ENCODE measurements at regions not wholly inside any gene's neighbourhood (a gene's known extent, or its start where the extent isn't known, plus 50 kb on each side); places are given as distances from the start of the nearest gene placed in this dataset.
"Not testable (repeated sequence)": the region's sequence is repeated elsewhere in the genome, so short reads cannot be mapped to it uniquely, and the experiment has no call there.

- Histone ChIP-seq H3K4me3 (no peak overlapping the region), H3K9me3 (no peaks in the 10 kb centered on the region), H3K36me3 (no peaks in the 10 kb centered on the region), H3K27me3 (peaks cover 0 to 7% (median 0%) of the 10 kb centered on the region in 3 donors), H3K27ac (no peak overlapping the region), H3K4me1 (no peaks in the 10 kb centered on the region)
- TF ChIP-seq EP300 (IDR thresholded peaks at IDR 0.05) (no peak), POLR2AphosphoS5 (IDR thresholded peaks at IDR 0.05) (no peak), POLR2A (IDR thresholded peaks at IDR 0.05) (no peak)
- TF ChIP-seq, protein P1, sequence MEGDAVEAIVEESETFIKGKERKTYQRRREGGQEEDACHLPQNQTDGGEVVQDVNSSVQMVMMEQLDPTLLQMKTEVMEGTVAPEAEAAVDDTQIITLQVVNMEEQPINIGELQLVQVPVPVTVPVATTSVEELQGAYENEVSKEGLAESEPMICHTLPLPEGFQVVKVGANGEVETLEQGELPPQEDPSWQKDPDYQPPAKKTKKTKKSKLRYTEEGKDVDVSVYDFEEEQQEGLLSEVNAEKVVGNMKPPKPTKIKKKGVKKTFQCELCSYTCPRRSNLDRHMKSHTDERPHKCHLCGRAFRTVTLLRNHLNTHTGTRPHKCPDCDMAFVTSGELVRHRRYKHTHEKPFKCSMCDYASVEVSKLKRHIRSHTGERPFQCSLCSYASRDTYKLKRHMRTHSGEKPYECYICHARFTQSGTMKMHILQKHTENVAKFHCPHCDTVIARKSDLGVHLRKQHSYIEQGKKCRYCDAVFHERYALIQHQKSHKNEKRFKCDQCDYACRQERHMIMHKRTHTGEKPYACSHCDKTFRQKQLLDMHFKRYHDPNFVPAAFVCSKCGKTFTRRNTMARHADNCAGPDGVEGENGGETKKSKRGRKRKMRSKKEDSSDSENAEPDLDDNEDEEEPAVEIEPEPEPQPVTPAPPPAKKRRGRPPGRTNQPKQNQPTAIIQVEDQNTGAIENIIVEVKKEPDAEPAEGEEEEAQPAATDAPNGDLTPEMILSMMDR (IDR thresholded peaks at IDR 0.05): no peak
- DNase-seq: no peak
- WGBS, 5 donors: 50 to 59% (median 56%) methylated on average over 5 of the region's 5 CpGs
- intact Hi-C loops (cut with DNase I; ENCODE audit: low total_unique reads): no loop called here
Measured at GRCh38 chr10:27383595-27384542, 120.2 kb upstream of the RAB18 start.

DNA sequence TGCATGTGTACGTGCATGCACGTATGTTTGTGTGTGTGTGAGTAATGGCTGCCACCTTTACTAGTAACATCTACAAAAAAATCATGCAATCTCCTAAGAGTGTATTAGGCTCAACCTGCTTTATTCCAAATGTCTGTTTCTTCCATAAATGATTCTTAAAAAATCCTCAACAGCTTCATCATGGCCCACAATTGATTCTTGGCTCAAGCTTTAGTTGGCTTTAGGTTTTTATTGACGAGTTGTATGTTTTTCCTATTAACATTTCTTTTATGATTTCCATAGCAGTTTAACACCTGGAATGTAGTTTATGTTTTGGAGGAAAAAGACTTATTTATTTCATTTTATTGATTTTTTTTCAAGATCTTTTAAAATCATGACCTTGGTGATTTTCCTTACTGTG, 121.9 kb upstream of the RAB18 start:
- Histone ChIP-seq H3K9me3 (no peaks in the 10 kb centered on the region), H3K4me1 (no peaks in the 10 kb centered on the region), H3K27me3 (peaks cover 0 to 7% (median 0%) of the 10 kb centered on the region in 3 donors), H3K27ac (no peak overlapping the region), H3K36me3 (no peaks in the 10 kb centered on the region), H3K4me3 (no peak overlapping the region)
- 71 to 82% (median 80%) methylated on average over 3 of the region's 3 CpGs for WGBS, 5 donors
- DNase-seq: no peak
- TF ChIP-seq, protein P1 (IDR thresholded peaks at IDR 0.05): no peak
- TF ChIP-seq POLR2AphosphoS5 (IDR thresholded peaks at IDR 0.05) (no peak), POLR2A (IDR thresholded peaks at IDR 0.05) (no peak), EP300 (IDR thresholded peaks at IDR 0.05) (no peak)
- intact Hi-C loops (cut with DNase I; ENCODE audit: low total_unique reads): no loop called here

DNA sequence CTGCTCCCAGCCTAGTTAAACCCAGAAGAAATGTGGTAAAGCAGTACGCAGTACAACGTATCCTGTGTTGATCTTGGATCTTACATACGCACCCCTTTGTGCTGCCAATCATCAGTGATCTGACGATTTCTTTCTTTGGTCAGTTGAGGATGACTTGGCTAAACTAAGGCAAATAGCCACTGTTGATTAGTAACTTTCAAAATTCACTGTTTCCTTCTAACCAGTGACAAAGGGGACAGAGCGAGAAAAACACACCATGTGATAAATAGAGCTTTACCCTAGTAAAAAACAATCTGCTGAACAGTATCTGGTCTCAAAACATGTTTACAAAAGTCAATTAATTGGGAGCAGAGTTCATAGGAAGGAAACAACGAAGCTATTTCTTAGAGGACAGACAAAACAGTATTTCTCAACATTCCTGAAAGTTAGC, 123.2 kb upstream of the RAB18 start:
- no peaks in the 10 kb centered on the region for H3K4me1 ChIP-seq
- no peak for DNase-seq
- 43 to 62% (median 57%) methylated on average over 6 of the region's 6 CpGs for WGBS, 5 donors
- H3K36me3 ChIP-seq: no peaks in the 10 kb centered on the region
- no peak overlapping the region for H3K27ac ChIP-seq
- H3K9me3 ChIP-seq: no peaks in the 10 kb centered on the region
- intact Hi-C loops (cut with DNase I; ENCODE audit: low total_unique reads): no loop called here
- H3K4me3 ChIP-seq: no peak overlapping the region
- H3K27me3 ChIP-seq: peaks cover 0 to 7% (median 0%) of the 10 kb centered on the region in 3 donors
- no peak for TF ChIP-seq POLR2A (IDR thresholded peaks at IDR 0.05)
- no peak for TF ChIP-seq EP300 (IDR thresholded peaks at IDR 0.05)
- TF ChIP-seq, protein P1 (IDR thresholded peaks at IDR 0.05): no peak
- no peak for TF ChIP-seq POLR2AphosphoS5 (IDR thresholded peaks at IDR 0.05)

DNA sequence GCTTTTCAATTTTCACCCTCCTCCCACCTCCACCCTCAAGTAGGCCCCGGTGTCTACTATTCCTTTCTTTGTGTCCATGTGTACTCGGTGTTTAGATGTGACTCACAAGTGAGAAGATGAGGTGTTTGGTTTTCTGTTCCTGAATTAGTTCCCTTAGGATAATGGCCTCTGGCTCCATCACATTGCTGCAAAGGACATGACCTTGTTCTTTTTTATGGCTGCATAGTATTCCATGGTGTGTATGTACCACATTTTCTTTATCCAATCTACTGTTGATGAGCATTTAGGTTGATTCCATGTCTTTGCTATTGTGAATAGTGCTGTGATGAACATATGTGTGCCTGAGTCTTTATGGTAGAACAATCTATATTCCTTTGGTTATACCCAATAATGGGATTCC, 125.1 kb upstream of the RAB18 start:
- H3K4me3 ChIP-seq; H3K27ac ChIP-seq; H3K9me3 ChIP-seq; H3K36me3 ChIP-seq; H3K27me3 ChIP-seq; DNase-seq; H3K4me1 ChIP-seq; intact Hi-C loops (cut with DNase I; ENCODE audit: low total_unique reads): not testable (repeated sequence)
- WGBS, 5 donors: 95 to 98% (median 97%) methylated on average over 2 of the region's 2 CpGs
